ENCODE measurements at regions not wholly inside any gene's neighbourhood (a gene's known extent, or its start where the extent isn't known, plus 50 kb on each side); places are given as distances from the start of the nearest gene placed in this dataset.

- no peak for DNase-seq (ENCODE audit: low spot score)
Measured at GRCh38 chr18:51582551-51582950, 385.1 kb upstream of the MEX3C start.

- DNase-seq (ENCODE audit: low spot score): no peak
Measured at GRCh38 chr18:51588616-51589015, 391.1 kb upstream of the MEX3C start.

GRCh38 chr18:51593931-51594330, 396.4 kb upstream of the MEX3C start:
- no peak for DNase-seq (ENCODE audit: low spot score)

GRCh38 chr18:51603111-51603510, 405.6 kb upstream of the MEX3C start:
- no peak for DNase-seq (ENCODE audit: low spot score)

- DNase-seq (ENCODE audit: low spot score): no peak
Measured at GRCh38 chr18:51603551-51603950, 406.1 kb upstream of the MEX3C start.

GRCh38 chr18:51610481-51610880, 413.0 kb upstream of the MEX3C start:
- no peak for DNase-seq (ENCODE audit: low spot score)

- DNase-seq (ENCODE audit: low spot score): no peak
Measured at GRCh38 chr18:51611326-51611725, 413.8 kb upstream of the MEX3C start.

- DNase-seq (ENCODE audit: low spot score): no peak
Measured at GRCh38 chr18:51614033-51614432, 416.6 kb upstream of the MEX3C start.

- DNase-seq (ENCODE audit: low spot score): no peak
Measured at GRCh38 chr18:51614967-51615571, 417.6 kb upstream of the MEX3C start.

GRCh38 chr18:51617167-51617566, 419.7 kb upstream of the MEX3C start:
- DNase-seq (ENCODE audit: low spot score): no peak

- no peak for DNase-seq (ENCODE audit: low spot score)
Measured at GRCh38 chr18:51617572-51618260, 420.2 kb upstream of the MEX3C start.

GRCh38 chr18:51619283-51619682, 421.8 kb upstream of the MEX3C start:
- no peak for DNase-seq (ENCODE audit: low spot score)

GRCh38 chr18:51621113-51621863, 423.8 kb upstream of the MEX3C start:
- peak; percentile 77 for DNase-seq (ENCODE audit: low spot score)

GRCh38 chr18:51621864-51622160, 424.3 kb upstream of the MEX3C start:
- no peak for DNase-seq (ENCODE audit: low spot score)

GRCh38 chr18:51622702-51623101, 425.2 kb upstream of the MEX3C start:
- DNase-seq (ENCODE audit: low spot score): no peak

- no peak for DNase-seq (ENCODE audit: low spot score)
Measured at GRCh38 chr18:51623653-51624052, 426.2 kb upstream of the MEX3C start.

GRCh38 chr18:51630706-51631105, 433.2 kb upstream of the MEX3C start:
- no peak for DNase-seq (ENCODE audit: low spot score)

GRCh38 chr18:51637881-51638280, 440.4 kb upstream of the MEX3C start:
- no peak for DNase-seq (ENCODE audit: low spot score)

- DNase-seq (ENCODE audit: low spot score): no peak
Measured at GRCh38 chr18:51639541-51639940, 442.1 kb upstream of the MEX3C start.

GRCh38 chr18:51643483-51643882, 446.0 kb upstream of the MEX3C start:
- DNase-seq (ENCODE audit: low spot score): no peak

GRCh38 chr18:51645607-51646006, 448.1 kb upstream of the MEX3C start:
- DNase-seq (ENCODE audit: low spot score): no peak

- no peak for DNase-seq (ENCODE audit: low spot score)
Measured at GRCh38 chr18:51647346-51647745, 449.9 kb upstream of the MEX3C start.

- DNase-seq (ENCODE audit: low spot score): no peak
Measured at GRCh38 chr18:51647942-51648341, 450.5 kb upstream of the MEX3C start.

GRCh38 chr18:51649796-51650195, 452.3 kb upstream of the MEX3C start:
- no peak for DNase-seq (ENCODE audit: low spot score)
